Neural cell (in vitro differentiated cells): ENCODE measurements at regions not wholly inside any gene's neighbourhood (a gene's known extent, or its start where the extent isn't known, plus 50 kb on each side); places are given as distances from the start of the nearest gene placed in this dataset.

Experiments used
- H2AFZ ChIP-seq: fragments of 200-600, 300-800 bp; sonication (generic), shearing (Covaris generic); 2 replicates; pipeline ENCODE4 v1.6.0; 2014; ENCODE audit warnings: low read depth, mild to moderate bottlenecking, antibody characterized with exemption, low read length, moderate library complexity
- H3F3A ChIP-seq: fragments of 200-600 bp; shearing (Covaris generic); 2 replicates; pipeline ENCODE4 v1.6.1; 2016; ENCODE audit warnings: mild to moderate bottlenecking, moderate library complexity, mixed read lengths, antibody characterized with exemption, low read length; ENCODE audit not compliant: insufficient read depth, poor library complexity, severe bottlenecking
- H3K27ac ChIP-seq: fragments of 200-600, 300-800 bp; sonication (generic), shearing (Covaris generic); 2 replicates; pipeline ENCODE4 v1.5.1; 2014; ENCODE audit warnings: mild to moderate bottlenecking, low read length, moderate library complexity
- H3K27me3 ChIP-seq: fragments of 300-800, 200-600 bp; sonication (generic), shearing (Covaris generic); 2 replicates; pipeline ENCODE4 v1.6.0; 2014; ENCODE audit warnings: mild to moderate bottlenecking, low read depth, low read length, moderate library complexity; ENCODE audit not compliant: insufficient read depth
- H3K36me3 ChIP-seq: fragments of 300-800, 200-600 bp; sonication (generic), shearing (Covaris generic); 2 replicates; pipeline ENCODE4 v1.5.1; 2014; ENCODE audit warnings: mild to moderate bottlenecking, antibody characterized with exemption, low read length, moderate library complexity; ENCODE audit not compliant: insufficient read depth
- H3K4me2 ChIP-seq: fragments of 300-800, 200-600 bp; sonication (generic), shearing (Covaris generic); 2 replicates; pipeline ENCODE4 v1.6.0; 2014; ENCODE audit warnings: mild to moderate bottlenecking, low read length
- H3K4me3 ChIP-seq: fragments of 300-800, 200-600 bp; sonication (generic), shearing (Covaris generic); 2 replicates; pipeline ENCODE4 v1.5.1; 2014; ENCODE audit warnings: mild to moderate bottlenecking, low read length, moderate library complexity
- H3K79me2 ChIP-seq: fragments of 200-600 bp; shearing (Covaris generic); replicated peaks from 2 replicates; pipeline ENCODE4 v1.6.0; 2014; ENCODE audit warnings: mild to moderate bottlenecking, low read length, moderate library complexity; ENCODE audit not compliant: insufficient read depth
- H3K9ac ChIP-seq: fragments of 300-800, 200-600 bp; sonication (generic), shearing (Covaris generic); 2 replicates; pipeline ENCODE4 v1.6.1; 2016; ENCODE audit warnings: mild to moderate bottlenecking, low read length, mixed read lengths
- H3K9me2 ChIP-seq: fragments of 200-600 bp; shearing (Covaris generic); 2 replicates; pipeline ENCODE4 v1.6.1; 2016; ENCODE audit warnings: mild to moderate bottlenecking, low read length, mixed read lengths; ENCODE audit not compliant: insufficient read depth
- H3K9me3 ChIP-seq: fragments of 200-600, 300-800 bp; sonication (generic), shearing (Covaris generic); 2 replicates; pipeline ENCODE4 v1.6.1; 2016; ENCODE audit warnings: mild to moderate bottlenecking, mixed run types, low read length, moderate library complexity, mixed read lengths
- H4K20me1 ChIP-seq: fragments of 200-600 bp; shearing (Covaris generic); 2 replicates; pipeline ENCODE4 v1.6.1; 2016; ENCODE audit warnings: mild to moderate bottlenecking, mixed run types; ENCODE audit not compliant: insufficient read depth
- CTCF ChIP-seq: fragments of 450-650 bp; IDR thresholded peaks from 2 replicates; pipeline ENCODE4 v1.5.1; 2014; ENCODE audit warnings: antibody characterized with exemption, mild to moderate bottlenecking, moderate library complexity; ENCODE audit not compliant: poor library complexity, severe bottlenecking
- EP300 ChIP-seq: fragments of 450-650 bp; conservative IDR thresholded peaks from 2 replicates; pipeline ENCODE4 v1.6.1; 2014; ENCODE audit warnings: antibody characterized with exemption, mild to moderate bottlenecking, moderate library complexity; ENCODE audit not compliant: poor library complexity, severe bottlenecking
- EZH2 ChIP-seq: fragments of 200-600, 300-800 bp; shearing (Covaris generic), sonication (generic); IDR thresholded peaks from 2 replicates; pipeline ENCODE4 v1.6.1; 2014; ENCODE audit warnings: antibody characterized with exemption, low read length, borderline replicate concordance, mild to moderate bottlenecking; ENCODE audit not compliant: insufficient read depth, poor library complexity, severe bottlenecking
- MXI1 ChIP-seq: fragments of 450-650 bp; conservative IDR thresholded peaks from 2 replicates; pipeline ENCODE4 v1.6.1; 2014; ENCODE audit warnings: antibody characterized with exemption, mild to moderate bottlenecking; ENCODE audit not compliant: poor library complexity, severe bottlenecking
- POLR2AphosphoS5 ChIP-seq: IDR thresholded peaks from 2 replicates; pipeline ENCODE4 v1.6.1; 2012
- RAD21 ChIP-seq: fragments of 450-650 bp; conservative IDR thresholded peaks from 2 replicates; pipeline ENCODE4 v1.6.1; 2014; ENCODE audit warnings: antibody characterized with exemption, mild to moderate bottlenecking, moderate library complexity
- REST ChIP-seq: IDR thresholded peaks from 2 replicates; pipeline ENCODE4 v1.6.1; 2012; ENCODE audit warnings: borderline replicate concordance
- SMC3 ChIP-seq: fragments of 450-650 bp; conservative IDR thresholded peaks from 2 replicates; pipeline ENCODE4 v1.6.1; 2014; ENCODE audit warnings: antibody characterized with exemption, mild to moderate bottlenecking, moderate library complexity; ENCODE audit not compliant: poor library complexity
- TAF1 ChIP-seq: IDR thresholded peaks from 2 replicates; pipeline ENCODE4 v1.6.1; 2012; ENCODE audit warnings: low read depth

GRCh38 chr2:23323917-23324680, 60.9 kb upstream of the KLHL29 start:
- Histone ChIP-seq H3K9me2 (no peaks in the 10 kb centered on the region), H3K36me3 (no peaks in the 10 kb centered on the region), H3K4me3 (no peak overlapping the region), H2AFZ (no peak overlapping the region), H3K9ac (no peak overlapping the region), H3K79me2 (no peaks in the 10 kb centered on the region), H3K4me2 (no peak overlapping the region), H3K27me3 (no peaks in the 10 kb centered on the region), H4K20me1 (no peaks in the 10 kb centered on the region), H3K9me3 (no peaks in the 10 kb centered on the region), H3K27ac (no peak overlapping the region), H3F3A (no peaks in the 10 kb centered on the region)
- no peak for TF ChIP-seq CTCF
- no peak for TF ChIP-seq EP300
- no peak for TF ChIP-seq POLR2AphosphoS5
- no peak for TF ChIP-seq TAF1
- TF ChIP-seq RAD21, result no peak
- TF ChIP-seq SMC3, result no peak
- TF ChIP-seq REST, result no peak
- no peak for TF ChIP-seq EZH2
- no peak for TF ChIP-seq MXI1

- TF ChIP-seq CTCF (no peak), RAD21 (no peak), REST (no peak), EZH2 (no peak), POLR2AphosphoS5 (no peak), EP300 (no peak), MXI1 (no peak), SMC3 (no peak), TAF1 (no peak)
- H3K27me3 ChIP-seq, result no peaks in the 10 kb centered on the region
- H3K36me3 ChIP-seq, result no peaks in the 10 kb centered on the region
- no peaks in the 10 kb centered on the region for H3K9me2 ChIP-seq
- no peak overlapping the region for H2AFZ ChIP-seq
- no peak overlapping the region for H3K27ac ChIP-seq
- no peak overlapping the region for H3K9ac ChIP-seq
- no peaks in the 10 kb centered on the region for H4K20me1 ChIP-seq
- H3K4me2 ChIP-seq, result no peak overlapping the region
- no peaks in the 10 kb centered on the region for H3K9me3 ChIP-seq
- no peak overlapping the region for H3K4me3 ChIP-seq
- no peaks in the 10 kb centered on the region for H3F3A ChIP-seq
- H3K79me2 ChIP-seq, result no peaks in the 10 kb centered on the region
These were observed 58.6 kb upstream of the KLHL29 start for GRCh38 chr2:23326330-23326729.
